Stimulated activated CD8-positive, alpha-beta memory T cell treated with anti-CD3 and anti-CD28 coated beads, Interleukin-7, amount 100 ng/mL, for 1 hour (primary cell): ENCODE measurements at regions not wholly inside any gene's neighbourhood (a gene's known extent, or its start where the extent isn't known, plus 50 kb on each side); places are given as distances from the start of the nearest gene placed in this dataset.

Experiments
- DNase-seq, 2 donors: peaks; one replicate each; pipeline ENCODE4 v3.0.0-alpha.2; 2020; ENCODE audit warnings: low read depth in 2 of 2

DNA sequence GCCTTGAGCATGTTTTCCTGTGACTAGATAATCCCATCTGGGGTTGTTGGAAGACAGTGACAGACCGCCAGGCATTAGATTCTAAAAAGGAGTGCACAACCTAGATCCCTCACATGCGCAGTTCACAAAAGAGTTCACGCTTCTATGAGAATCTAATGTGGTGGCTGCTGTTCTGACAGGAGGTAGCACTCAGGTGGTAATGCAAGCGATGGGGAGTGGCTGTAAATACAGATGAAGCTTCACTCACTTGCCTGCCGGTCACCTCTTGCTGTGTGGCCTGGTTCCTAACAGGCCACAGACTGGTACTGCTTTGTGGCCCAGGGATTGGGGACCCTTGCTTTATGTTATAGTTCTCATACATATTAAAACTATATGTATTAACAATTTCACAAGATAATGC is 81.9 kb upstream of the TMLHE start:
- DNase-seq: no peak

DNA sequence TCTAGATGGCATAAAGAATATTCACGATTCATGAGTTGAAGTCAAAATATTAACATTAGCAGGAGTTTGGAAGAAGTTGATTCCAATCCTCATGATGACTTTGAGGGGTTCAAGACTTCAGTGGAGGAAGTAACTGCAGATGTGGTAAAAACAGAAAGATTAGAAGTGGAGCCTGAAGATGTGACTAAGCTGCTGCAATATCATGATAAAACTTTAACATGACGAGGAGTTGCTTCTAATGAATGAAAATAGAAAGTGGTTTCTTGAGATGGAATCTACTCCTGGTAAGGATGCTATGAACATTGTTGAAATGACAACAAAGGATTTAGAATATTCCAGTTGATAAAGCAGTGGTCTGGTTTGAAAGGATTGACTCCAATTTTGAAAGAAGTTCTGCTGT is 70.1 kb upstream of the TMLHE start:
- no peak for DNase-seq

GRCh38 chrX:155679715-155680114 is 67.0 kb upstream of the TMLHE start:
- DNase-seq: no peak

DNA sequence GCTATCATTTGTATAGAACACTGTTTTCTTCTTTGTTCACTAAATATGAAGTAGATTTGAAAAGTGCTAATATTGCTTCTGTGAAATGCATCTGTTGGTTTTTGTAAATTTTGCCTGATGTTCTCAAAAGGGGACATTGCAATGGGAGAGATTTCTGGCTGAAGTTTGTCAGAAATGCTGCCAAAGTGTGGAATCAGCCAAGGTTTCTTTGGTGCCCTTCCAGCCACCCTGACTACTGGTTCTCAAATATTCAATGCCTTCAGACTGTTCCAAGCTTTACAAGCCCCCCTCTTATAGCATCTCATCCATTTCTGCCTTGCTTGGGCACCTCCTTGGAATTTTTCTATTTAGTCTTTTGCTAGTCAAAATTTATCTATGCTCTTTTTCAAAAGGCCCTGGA is 60.6 kb upstream of the TMLHE start:
- no peak for DNase-seq

DNA sequence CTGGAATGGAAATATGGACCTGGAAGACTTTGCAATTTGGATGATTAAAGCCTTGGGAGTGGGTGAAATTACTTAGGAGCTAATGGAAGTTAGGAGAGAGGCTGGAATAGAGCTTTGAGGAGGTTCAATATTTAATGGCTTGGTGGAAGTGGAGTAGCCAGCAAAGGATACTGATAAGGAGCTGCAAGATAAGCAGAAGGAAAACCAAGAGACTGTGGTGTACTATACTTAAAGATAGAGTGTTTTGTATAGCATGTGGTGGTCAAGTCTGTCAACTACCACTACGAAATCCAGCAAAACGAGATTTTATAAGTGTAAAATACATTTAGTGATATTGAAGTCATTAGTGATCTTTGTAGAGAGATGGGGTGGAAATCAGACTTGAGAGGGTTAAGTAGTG is 54.0 kb upstream of the TMLHE start:
- DNase-seq: no peak
